ENCODE measurements at regions not wholly inside any gene's neighbourhood (a gene's known extent, or its start where the extent isn't known, plus 50 kb on each side); places are given as distances from the start of the nearest gene placed in this dataset.
"Not testable (repeated sequence)": the region's sequence is repeated elsewhere in the genome, so short reads cannot be mapped to it uniquely, and the experiment has no call there.

GRCh38 chr5:115430374-115430773 is 114.2 kb downstream of the FEM1C start:
- no peaks in the 10 kb centered on the region for H3K4me1 Mint-ChIP-seq
- H3K9me3 Mint-ChIP-seq (ENCODE audit: low read depth) = no peaks in the 10 kb centered on the region
- no peaks in the 10 kb centered on the region for H3K36me3 Mint-ChIP-seq
- no peak overlapping the region for H3K27ac Mint-ChIP-seq
- CTCF ChIA-PET = interaction anchor here (1.0 kb wide), 1 partner anchor 144 kb away, joined by 3 read pairs; no protein-coding TSS in a partner anchor
- no peak for DNase-seq
- peaks cover 46% of the 10 kb centered on the region for H3K27me3 Mint-ChIP-seq
- ATAC-seq = no peak
- no peak overlapping the region for H3K4me3 Mint-ChIP-seq

- CTCF ChIA-PET = no interaction called here
- ATAC-seq = no peak
- DNase-seq = no peak
- Mint-ChIP-seq H3K9me3 (ENCODE audit: low read depth) (no peaks in the 10 kb centered on the region), H3K27me3 (peaks cover 44% of the 10 kb centered on the region), H3K27ac (no peak overlapping the region), H3K4me3 (no peak overlapping the region), H3K4me1 (no peaks in the 10 kb centered on the region), H3K36me3 (no peaks in the 10 kb centered on the region)
Observed at GRCh38 chr5:115429345-115429940, 115.1 kb downstream of the FEM1C start.

GRCh38 chr5:115428676-115429075 is 115.9 kb downstream of the FEM1C start:
- peaks cover 40% of the 10 kb centered on the region for H3K27me3 Mint-ChIP-seq
- no peaks in the 10 kb centered on the region for H3K9me3 Mint-ChIP-seq (ENCODE audit: low read depth)
- H3K36me3 Mint-ChIP-seq = no peaks in the 10 kb centered on the region
- DNase-seq (no peak), ATAC-seq (no peak)
- H3K4me1 Mint-ChIP-seq = no peaks in the 10 kb centered on the region
- CTCF ChIA-PET = no interaction called here
- no peak overlapping the region for H3K27ac Mint-ChIP-seq
- no peak overlapping the region for H3K4me3 Mint-ChIP-seq

- DNase-seq (no peak), ATAC-seq (no peak)
- peaks cover 35% of the 10 kb centered on the region for H3K27me3 Mint-ChIP-seq
- no peaks in the 10 kb centered on the region for H3K36me3 Mint-ChIP-seq
- CTCF ChIA-PET = no interaction called here
- no peak overlapping the region for H3K4me3 Mint-ChIP-seq
- H3K9me3 Mint-ChIP-seq (ENCODE audit: low read depth) = no peaks in the 10 kb centered on the region
- no peaks in the 10 kb centered on the region for H3K4me1 Mint-ChIP-seq
- H3K27ac Mint-ChIP-seq = no peak overlapping the region
Observed at GRCh38 chr5:115428248-115428647, 116.3 kb downstream of the FEM1C start.

GRCh38 chr5:115424446-115424845 is 120.1 kb downstream of the FEM1C start:
- Mint-ChIP-seq H3K4me1 (no peaks in the 10 kb centered on the region), H3K9me3 (ENCODE audit: low read depth) (no peaks in the 10 kb centered on the region), H3K4me3 (no peak overlapping the region), H3K36me3 (no peaks in the 10 kb centered on the region), H3K27ac (no peak overlapping the region), H3K27me3 (peaks cover 29% of the 10 kb centered on the region)
- DNase-seq (no peak), ATAC-seq (no peak)
- CTCF ChIA-PET = no interaction called here

- ATAC-seq = no peak
- no peak overlapping the region for H3K27ac Mint-ChIP-seq
- H3K4me3 Mint-ChIP-seq = no peak overlapping the region
- H3K27me3 Mint-ChIP-seq = peaks cover 29% of the 10 kb centered on the region
- no peaks in the 10 kb centered on the region for H3K36me3 Mint-ChIP-seq
- DNase-seq = no peak
- no peaks in the 10 kb centered on the region for H3K4me1 Mint-ChIP-seq
- CTCF ChIA-PET = no interaction called here
- no peaks in the 10 kb centered on the region for H3K9me3 Mint-ChIP-seq (ENCODE audit: low read depth)
Observed at GRCh38 chr5:115424030-115424429, 120.5 kb downstream of the FEM1C start.

- Mint-ChIP-seq H3K27me3 (peaks cover 26% of the 10 kb centered on the region), H3K4me1 (no peaks in the 10 kb centered on the region), H3K4me3 (no peak overlapping the region), H3K9me3 (ENCODE audit: low read depth) (no peaks in the 10 kb centered on the region), H3K27ac (no peak overlapping the region), H3K36me3 (no peaks in the 10 kb centered on the region)
- ATAC-seq (no peak), DNase-seq (no peak)
- CTCF ChIA-PET = no interaction called here
Observed at GRCh38 chr5:115423541-115423940, 121.0 kb downstream of the FEM1C start.

GRCh38 chr5:115423051-115423450 is 121.5 kb downstream of the FEM1C start:
- H3K9me3 Mint-ChIP-seq (ENCODE audit: low read depth) = no peaks in the 10 kb centered on the region

GRCh38 chr5:115420812-115421211 is 123.8 kb downstream of the FEM1C start:
- H3K4me1 Mint-ChIP-seq; H3K9me3 Mint-ChIP-seq (ENCODE audit: low read depth); DNase-seq; H3K36me3 Mint-ChIP-seq; H3K4me3 Mint-ChIP-seq; ATAC-seq; H3K27ac Mint-ChIP-seq: not testable (repeated sequence)
- H3K27me3 Mint-ChIP-seq = peaks cover 11% of the 10 kb centered on the region
- CTCF ChIA-PET = interaction anchor here (0.7 kb wide), 1 partner anchor 1316 kb away, joined by 3 read pairs; no protein-coding TSS in a partner anchor

More at GRCh38 chr5:115423051-115423450, 121.5 kb downstream of the FEM1C start:
- DNase-seq (no peak), ATAC-seq (no peak)
- CTCF ChIA-PET = no interaction called here
- Mint-ChIP-seq H3K27ac (no peak overlapping the region), H3K4me1 (no peaks in the 10 kb centered on the region), H3K36me3 (no peaks in the 10 kb centered on the region), H3K4me3 (no peak overlapping the region), H3K27me3 (peaks cover 26% of the 10 kb centered on the region)

GRCh38 chr5:115419846-115420585 is 123.6 kb upstream of the CCDC112 start:
- CTCF ChIA-PET = no interaction called here
- ATAC-seq = no peak
- H3K4me3 Mint-ChIP-seq = no peak overlapping the region

GRCh38 chr5:115418788-115419187 is 122.3 kb upstream of the CCDC112 start:
- DNase-seq (no peak), ATAC-seq (no peak)
- peaks cover 4% of the 10 kb centered on the region for H3K4me1 Mint-ChIP-seq
- no peak overlapping the region for H3K27ac Mint-ChIP-seq
- CTCF ChIA-PET = no interaction called here
- H3K4me3 Mint-ChIP-seq = no peak overlapping the region
- H3K9me3 Mint-ChIP-seq (ENCODE audit: low read depth) = no peaks in the 10 kb centered on the region
- peaks cover 4% of the 10 kb centered on the region for H3K27me3 Mint-ChIP-seq
- H3K36me3 Mint-ChIP-seq = no peaks in the 10 kb centered on the region

More at GRCh38 chr5:115419846-115420585, 123.6 kb upstream of the CCDC112 start:
- H3K27me3 Mint-ChIP-seq = peaks cover 11% of the 10 kb centered on the region
- H3K27ac Mint-ChIP-seq = no peak overlapping the region
- no peaks in the 10 kb centered on the region for H3K4me1 Mint-ChIP-seq
- no peaks in the 10 kb centered on the region for H3K36me3 Mint-ChIP-seq
- DNase-seq = no peak
- H3K9me3 Mint-ChIP-seq (ENCODE audit: low read depth) = no peaks in the 10 kb centered on the region

- H3K4me1 Mint-ChIP-seq = peaks cover 4% of the 10 kb centered on the region
- CTCF ChIA-PET = no interaction called here
- DNase-seq (no peak), ATAC-seq (no peak)
- no peak overlapping the region for H3K27ac Mint-ChIP-seq
- H3K9me3 Mint-ChIP-seq (ENCODE audit: low read depth) = no peaks in the 10 kb centered on the region
- H3K4me3 Mint-ChIP-seq = no peak overlapping the region
- H3K27me3 Mint-ChIP-seq = peaks cover 4% of the 10 kb centered on the region
- H3K36me3 Mint-ChIP-seq = no peaks in the 10 kb centered on the region
Observed at GRCh38 chr5:115417076-115417475, 120.6 kb upstream of the CCDC112 start.

GRCh38 chr5:115415143-115415491 is 118.7 kb upstream of the CCDC112 start:
- Mint-ChIP-seq H3K27me3 (peaks cover 3% of the 10 kb centered on the region), H3K4me3 (no peak overlapping the region), H3K36me3 (no peaks in the 10 kb centered on the region), H3K27ac (no peak overlapping the region), H3K4me1 (peaks cover 4% of the 10 kb centered on the region), H3K9me3 (ENCODE audit: low read depth) (no peaks in the 10 kb centered on the region)
- ATAC-seq (no peak), DNase-seq (no peak)
- CTCF ChIA-PET = no interaction called here

GRCh38 chr5:115414406-115415142 is 118.1 kb upstream of the CCDC112 start:
- Mint-ChIP-seq H3K27me3 (peaks cover 3% of the 10 kb centered on the region), H3K4me3 (no peak overlapping the region), H3K27ac (no peak overlapping the region), H3K9me3 (ENCODE audit: low read depth) (no peaks in the 10 kb centered on the region), H3K36me3 (no peaks in the 10 kb centered on the region), H3K4me1 (peaks cover 4% of the 10 kb centered on the region)
- CTCF ChIA-PET = no interaction called here
- DNase-seq (no peak), ATAC-seq (no peak)
